ENCODE measurements at regions not wholly inside any gene's neighbourhood (a gene's known extent, or its start where the extent isn't known, plus 50 kb on each side); places are given as distances from the start of the nearest gene placed in this dataset.

DNA sequence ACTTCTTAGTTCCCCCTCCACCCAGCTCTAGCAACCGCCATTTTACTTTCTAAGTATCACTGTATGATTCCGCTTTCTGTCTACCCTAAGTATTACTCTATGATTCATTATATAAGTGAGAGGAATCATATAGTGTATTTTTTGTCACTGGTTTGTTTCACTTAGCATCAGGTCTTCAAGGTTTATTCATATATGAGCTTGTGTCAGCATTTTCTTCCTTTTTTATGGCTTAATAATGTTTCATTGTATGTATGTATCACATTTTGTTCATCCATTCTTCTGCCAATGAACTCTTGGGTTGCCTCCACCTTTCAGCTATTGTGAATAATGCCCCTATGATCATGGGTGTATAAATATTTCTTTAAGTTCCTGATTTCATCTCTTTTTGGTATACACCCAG lies 222.8 kb downstream of the SNCAIP start:
- no peak for TF ChIP-seq ZFX (IDR thresholded peaks at IDR 0.05)
- TF ChIP-seq, protein P1, sequence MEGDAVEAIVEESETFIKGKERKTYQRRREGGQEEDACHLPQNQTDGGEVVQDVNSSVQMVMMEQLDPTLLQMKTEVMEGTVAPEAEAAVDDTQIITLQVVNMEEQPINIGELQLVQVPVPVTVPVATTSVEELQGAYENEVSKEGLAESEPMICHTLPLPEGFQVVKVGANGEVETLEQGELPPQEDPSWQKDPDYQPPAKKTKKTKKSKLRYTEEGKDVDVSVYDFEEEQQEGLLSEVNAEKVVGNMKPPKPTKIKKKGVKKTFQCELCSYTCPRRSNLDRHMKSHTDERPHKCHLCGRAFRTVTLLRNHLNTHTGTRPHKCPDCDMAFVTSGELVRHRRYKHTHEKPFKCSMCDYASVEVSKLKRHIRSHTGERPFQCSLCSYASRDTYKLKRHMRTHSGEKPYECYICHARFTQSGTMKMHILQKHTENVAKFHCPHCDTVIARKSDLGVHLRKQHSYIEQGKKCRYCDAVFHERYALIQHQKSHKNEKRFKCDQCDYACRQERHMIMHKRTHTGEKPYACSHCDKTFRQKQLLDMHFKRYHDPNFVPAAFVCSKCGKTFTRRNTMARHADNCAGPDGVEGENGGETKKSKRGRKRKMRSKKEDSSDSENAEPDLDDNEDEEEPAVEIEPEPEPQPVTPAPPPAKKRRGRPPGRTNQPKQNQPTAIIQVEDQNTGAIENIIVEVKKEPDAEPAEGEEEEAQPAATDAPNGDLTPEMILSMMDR (conservative IDR thresholded peaks at IDR 0.05), result no peak
- no peak overlapping the region for H3K27ac ChIP-seq

GRCh38 chr5:122541388-122541787 lies 229.4 kb downstream of the SNCAIP start:
- H3K27ac ChIP-seq, result no peak overlapping the region
- no peak for TF ChIP-seq ZFX (IDR thresholded peaks at IDR 0.05)
- TF ChIP-seq, protein P1 (conservative IDR thresholded peaks at IDR 0.05), result no peak

DNA sequence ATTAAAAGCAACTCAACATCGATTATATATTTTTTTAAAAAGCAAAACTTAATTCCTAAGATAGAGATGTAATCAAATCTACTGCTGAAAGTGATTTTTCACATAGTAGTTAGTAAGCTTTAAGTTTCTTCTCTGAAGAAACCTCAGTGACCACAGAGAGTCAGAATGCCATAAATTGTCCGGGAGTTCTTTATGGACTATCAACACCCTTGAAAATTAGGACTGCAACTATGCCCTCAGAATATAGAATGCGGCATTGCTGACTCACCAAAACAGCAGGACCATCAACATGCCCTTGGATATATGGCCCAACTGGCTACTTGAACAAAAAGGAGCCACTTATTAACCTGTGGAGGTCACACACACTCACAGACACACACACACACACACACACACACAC lies 228.9 kb upstream of the SNX2 start:
- no peak for TF ChIP-seq ZFX (IDR thresholded peaks at IDR 0.05)
- TF ChIP-seq, protein P1 (conservative IDR thresholded peaks at IDR 0.05), result no peak
- no peak overlapping the region for H3K27ac ChIP-seq

- H3K27ac ChIP-seq, result no peak overlapping the region
- no peak for TF ChIP-seq ZFX (IDR thresholded peaks at IDR 0.05)
- TF ChIP-seq, protein P1 (conservative IDR thresholded peaks at IDR 0.05), result no peak
Observed at GRCh38 chr5:122547219-122547618, 227.7 kb upstream of the SNX2 start.

DNA sequence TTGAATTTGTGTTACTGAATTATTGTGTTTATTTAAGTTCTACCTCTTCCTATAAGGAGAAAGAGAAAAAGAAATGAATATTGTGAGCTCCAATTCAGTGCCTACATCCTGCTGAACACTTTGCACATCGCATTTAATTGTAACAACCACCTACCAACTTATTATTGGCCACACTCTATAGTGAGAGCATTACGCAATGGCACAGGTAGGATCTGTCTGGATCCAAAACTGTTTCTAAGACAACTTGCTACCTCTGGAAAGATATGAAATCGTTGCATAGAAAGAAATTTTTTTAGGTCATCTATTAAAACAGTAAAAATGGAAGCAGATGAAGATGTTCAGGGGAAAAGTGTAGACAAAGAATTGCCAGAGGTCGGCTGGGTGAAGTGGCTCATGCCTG lies 227.2 kb upstream of the SNX2 start:
- no peak overlapping the region for H3K27ac ChIP-seq
- TF ChIP-seq, protein P1 (conservative IDR thresholded peaks at IDR 0.05), result no peak
- TF ChIP-seq ZFX (IDR thresholded peaks at IDR 0.05), result no peak

DNA sequence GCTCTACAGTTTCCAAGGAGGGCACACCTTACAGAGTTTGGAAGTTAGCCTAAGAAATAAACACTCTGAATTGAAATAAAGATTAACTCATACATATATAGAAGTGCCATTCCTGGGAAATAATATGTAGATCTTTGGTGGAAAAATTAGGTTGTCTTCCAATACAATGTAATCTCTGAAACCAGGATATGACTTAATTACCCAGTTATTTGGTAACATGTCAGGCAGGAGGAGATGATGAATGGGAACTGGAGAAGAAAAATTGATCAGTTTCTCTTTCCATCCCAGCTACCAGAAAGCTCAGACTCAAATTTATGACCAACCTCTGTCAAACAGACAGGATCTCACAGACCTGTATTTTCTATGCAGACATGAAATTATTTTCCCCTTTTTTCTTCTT lies 215.2 kb upstream of the SNX2 start:
- TF ChIP-seq, protein P1 (conservative IDR thresholded peaks at IDR 0.05), result no peak
- TF ChIP-seq ZFX (IDR thresholded peaks at IDR 0.05), result no peak
- H3K27ac ChIP-seq, result no peak overlapping the region

- no peak overlapping the region for H3K27ac ChIP-seq
- no peak for TF ChIP-seq ZFX (IDR thresholded peaks at IDR 0.05)
- TF ChIP-seq, protein P1 (conservative IDR thresholded peaks at IDR 0.05), result no peak
Observed at GRCh38 chr5:122561209-122561608, 213.7 kb upstream of the SNX2 start.
